DOHH2 (cell line): ENCODE measurements at regions not wholly inside any gene's neighbourhood (a gene's known extent, or its start where the extent isn't known, plus 50 kb on each side); places are given as distances from the start of the nearest gene placed in this dataset.

Experiments used
- CTCF ChIP-seq: fragments of 200-600 bp; sonication (generic); IDR thresholded peaks from one replicate; pipeline ENCODE4 v1.5.1; 2014; ENCODE audit warnings: antibody characterized with exemption, mild to moderate bottlenecking, low read depth, low read length; ENCODE audit not compliant: poor library complexity, severe bottlenecking
- EZH2phosphoT487 ChIP-seq: fragments of 200-600 bp; sonication (generic); IDR thresholded peaks from 2 replicates; pipeline ENCODE4 v1.6.1; 2017; ENCODE audit warnings: borderline replicate concordance, mild to moderate bottlenecking, antibody characterized with exemption, low read length, moderate library complexity, mixed read lengths

- TF ChIP-seq EZH2phosphoT487 (no peak), CTCF (no peak)
Observed at GRCh38 chr4:163673848-163674697, 179.6 kb downstream of the TMA16 start.
